ENCODE measurements at regions not wholly inside any gene's neighbourhood (a gene's known extent, or its start where the extent isn't known, plus 50 kb on each side); places are given as distances from the start of the nearest gene placed in this dataset.

GRCh38 chr4:157911662-157912061, 261.2 kb downstream of the GASK1B start:
- TF ChIP-seq POLR2A (IDR thresholded peaks at IDR 0.05; ENCODE audit: low read depth, low read length) (no peak), POLR2AphosphoS5 (IDR thresholded peaks at IDR 0.05; ENCODE audit: low read depth, low read length) (no peak), TAF1 (IDR thresholded peaks at IDR 0.05; ENCODE audit: low read depth, low read length) (no peak), POU2F2 (IDR thresholded peaks at IDR 0.05; ENCODE audit: low read depth, low read length) (no peak)
